Neutrophil (primary cell): ENCODE measurements at regions not wholly inside any gene's neighbourhood (a gene's known extent, or its start where the extent isn't known, plus 50 kb on each side); places are given as distances from the start of the nearest gene placed in this dataset.

Source experiments
- H3K27ac ChIP-seq: fragments of 200-600 bp; sonication (generic); 2 replicates; pipeline ENCODE4 v1.5.1; 2016; ENCODE audit warnings: mild to moderate bottlenecking, moderate library complexity
- H3K27me3 ChIP-seq: fragments of 200-600 bp; sonication (generic); 2 replicates; pipeline ENCODE4 v1.6.0; 2016; ENCODE audit warnings: mild to moderate bottlenecking
- H3K36me3 ChIP-seq: fragments of 200-600 bp; sonication (generic); 2 replicates; pipeline ENCODE4 v1.5.1; 2017
- H3K4me1 ChIP-seq, 2 experiments: fragments of 200-600 bp in 1 of 2; sonication (generic) in 1 of 2; 1 replicate in 1 of 2; 2 replicates in 1 of 2; pipeline versions ENCODE4 v1.5.1 to v1.6.1; 2013 to 2016; ENCODE audit warnings: low read depth in 1 of 2, low read length in 1 of 2, mild to moderate bottlenecking in 1 of 2, moderate library complexity in 1 of 2; ENCODE audit not compliant: control insufficient read depth in 1 of 2, insufficient read depth in 1 of 2
- H3K4me3 ChIP-seq, 2 experiments: fragments of 200-600 bp in 1 of 2; sonication (generic) in 1 of 2; 1 replicate in 1 of 2; 2 replicates in 1 of 2; pipeline ENCODE4 v1.5.1; 2013 to 2016; ENCODE audit warnings: low read depth in 1 of 2, low read length in 1 of 2, mild to moderate bottlenecking in 1 of 2, moderate library complexity in 1 of 2
- H3K9me3 ChIP-seq: fragments of 200-600 bp; sonication (generic); 2 replicates; pipeline ENCODE4 v1.5.1; 2016
- TF ChIP-seq, protein P1 (sequence below): fragments of 200-600 bp; sonication (generic); IDR thresholded peaks from 2 replicates; pipeline ENCODE4 v1.5.1; 2016; ENCODE audit warnings: antibody characterized with exemption

GRCh38 chr6:167735084-167735950, 91.4 kb upstream of the AFDN start:
- no peaks in the 10 kb centered on the region for H3K36me3 ChIP-seq
- no peaks in the 10 kb centered on the region for H3K9me3 ChIP-seq
- no peaks in the 10 kb centered on the region for H3K4me1 ChIP-seq
- TF ChIP-seq, protein P1, sequence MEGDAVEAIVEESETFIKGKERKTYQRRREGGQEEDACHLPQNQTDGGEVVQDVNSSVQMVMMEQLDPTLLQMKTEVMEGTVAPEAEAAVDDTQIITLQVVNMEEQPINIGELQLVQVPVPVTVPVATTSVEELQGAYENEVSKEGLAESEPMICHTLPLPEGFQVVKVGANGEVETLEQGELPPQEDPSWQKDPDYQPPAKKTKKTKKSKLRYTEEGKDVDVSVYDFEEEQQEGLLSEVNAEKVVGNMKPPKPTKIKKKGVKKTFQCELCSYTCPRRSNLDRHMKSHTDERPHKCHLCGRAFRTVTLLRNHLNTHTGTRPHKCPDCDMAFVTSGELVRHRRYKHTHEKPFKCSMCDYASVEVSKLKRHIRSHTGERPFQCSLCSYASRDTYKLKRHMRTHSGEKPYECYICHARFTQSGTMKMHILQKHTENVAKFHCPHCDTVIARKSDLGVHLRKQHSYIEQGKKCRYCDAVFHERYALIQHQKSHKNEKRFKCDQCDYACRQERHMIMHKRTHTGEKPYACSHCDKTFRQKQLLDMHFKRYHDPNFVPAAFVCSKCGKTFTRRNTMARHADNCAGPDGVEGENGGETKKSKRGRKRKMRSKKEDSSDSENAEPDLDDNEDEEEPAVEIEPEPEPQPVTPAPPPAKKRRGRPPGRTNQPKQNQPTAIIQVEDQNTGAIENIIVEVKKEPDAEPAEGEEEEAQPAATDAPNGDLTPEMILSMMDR, result no peak
- H3K27ac ChIP-seq, result no peak overlapping the region
- no peaks in the 10 kb centered on the region for H3K27me3 ChIP-seq
- H3K4me3 ChIP-seq, result no peak overlapping the region

- TF ChIP-seq, protein P1, result no peak
- no peak overlapping the region for H3K4me3 ChIP-seq
- H3K27ac ChIP-seq, result no peak overlapping the region
- no peaks in the 10 kb centered on the region for H3K4me1 ChIP-seq
- H3K27me3 ChIP-seq, result no peaks in the 10 kb centered on the region
- no peaks in the 10 kb centered on the region for H3K36me3 ChIP-seq
- H3K9me3 ChIP-seq, result no peaks in the 10 kb centered on the region
These were observed 90.8 kb upstream of the AFDN start for GRCh38 chr6:167735951-167736288.

DNA sequence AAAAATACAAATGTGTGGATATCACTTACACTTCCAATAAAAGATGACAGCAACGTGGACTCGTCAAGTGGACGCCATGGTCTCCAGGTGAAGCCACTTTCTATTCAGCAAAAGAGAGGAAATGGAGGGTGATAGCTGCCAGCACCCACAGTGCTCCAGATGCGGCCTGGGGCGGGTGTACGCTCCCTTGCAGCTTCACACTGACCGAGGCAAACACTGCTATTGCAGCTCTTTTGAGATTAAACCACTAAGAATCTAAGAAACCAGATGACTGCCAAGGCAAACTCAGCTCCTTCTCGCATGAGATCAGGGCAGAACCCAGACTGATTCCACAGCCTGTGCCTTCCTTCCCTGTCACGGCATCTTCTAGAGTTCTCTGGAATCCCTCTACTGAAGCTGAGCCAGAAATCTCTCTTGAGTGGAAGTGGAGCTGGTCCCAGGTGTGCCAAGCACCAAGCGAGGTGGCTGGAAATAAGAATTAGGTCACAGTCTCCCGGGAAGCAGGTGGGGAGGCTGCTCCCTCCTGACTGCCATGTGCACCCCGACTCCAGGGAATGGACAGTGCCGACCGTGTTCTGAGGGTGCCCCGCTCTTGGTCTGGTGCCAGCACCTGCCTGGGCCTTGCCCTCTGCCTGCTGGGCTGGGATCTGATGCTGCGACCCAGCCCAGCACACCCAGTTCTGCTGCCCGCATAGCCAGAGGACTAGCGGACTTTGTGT, 90.1 kb upstream of the AFDN start:
- H3K27ac ChIP-seq, result no peak overlapping the region
- H3K9me3 ChIP-seq, result no peaks in the 10 kb centered on the region
- TF ChIP-seq, protein P1, result no peak
- H3K4me3 ChIP-seq, result no peak overlapping the region
- H3K4me1 ChIP-seq, result no peaks in the 10 kb centered on the region
- no peaks in the 10 kb centered on the region for H3K36me3 ChIP-seq
- no peaks in the 10 kb centered on the region for H3K27me3 ChIP-seq

GRCh38 chr6:167737205-167737830, 89.4 kb upstream of the AFDN start:
- H3K4me3 ChIP-seq, result no peak overlapping the region
- no peaks in the 10 kb centered on the region for H3K27me3 ChIP-seq
- TF ChIP-seq, protein P1, result no peak
- H3K27ac ChIP-seq, result no peak overlapping the region
- H3K36me3 ChIP-seq, result no peaks in the 10 kb centered on the region
- no peaks in the 10 kb centered on the region for H3K9me3 ChIP-seq
- no peaks in the 10 kb centered on the region for H3K4me1 ChIP-seq

- H3K27me3 ChIP-seq, result no peaks in the 10 kb centered on the region
- no peaks in the 10 kb centered on the region for H3K9me3 ChIP-seq
These were observed 88.3 kb upstream of the AFDN start for GRCh38 chr6:167738386-167738785.

More at GRCh38 chr6:167738386-167738785, 88.3 kb upstream of the AFDN start:
- peaks cover 4% of the 10 kb centered on the region in 2 experiments for H3K4me1 ChIP-seq
- H3K27ac ChIP-seq, result no peak overlapping the region
- H3K36me3 ChIP-seq, result no peaks in the 10 kb centered on the region
- no peak overlapping the region for H3K4me3 ChIP-seq
- TF ChIP-seq, protein P1, result no peak
